Activated CD8-positive, alpha-beta memory T cell treated with anti-CD3 and anti-CD28 coated beads, Interleukin-2, amount 50 U/mL, for 24 hours (primary cell): ENCODE measurements at regions not wholly inside any gene's neighbourhood (a gene's known extent, or its start where the extent isn't known, plus 50 kb on each side); places are given as distances from the start of the nearest gene placed in this dataset.
"Not testable (repeated sequence)": the region's sequence is repeated elsewhere in the genome, so short reads cannot be mapped to it uniquely, and the experiment has no call there.

Experiments
- DNase-seq: peaks from one replicate; pipeline ENCODE4 v3.0.0-alpha.2; 2020; ENCODE audit errors: extremely low read depth

DNA sequence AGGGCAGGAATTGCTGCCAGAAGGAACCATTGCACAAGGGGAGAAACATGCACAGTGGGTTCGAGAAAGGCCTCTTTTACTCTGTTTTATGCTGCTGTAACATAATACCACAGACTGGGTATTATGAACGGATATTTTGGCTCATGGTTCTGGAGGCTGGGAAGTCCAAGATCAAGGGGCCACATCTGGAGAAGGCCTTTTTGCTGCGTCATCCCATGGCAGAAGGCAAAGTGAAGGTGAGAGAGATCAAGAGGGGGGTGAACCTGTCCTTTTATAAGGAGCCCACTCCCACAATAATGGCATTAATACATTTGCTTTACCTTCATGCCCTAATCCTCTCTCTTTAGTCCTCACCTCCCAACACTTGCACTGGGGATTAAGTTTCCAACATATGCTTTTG lies 136.9 kb upstream of the ALDH1B1 start:
- no peak for DNase-seq

GRCh38 chr9:38254756-38255155 lies 137.7 kb upstream of the ALDH1B1 start:
- no peak for DNase-seq

DNA sequence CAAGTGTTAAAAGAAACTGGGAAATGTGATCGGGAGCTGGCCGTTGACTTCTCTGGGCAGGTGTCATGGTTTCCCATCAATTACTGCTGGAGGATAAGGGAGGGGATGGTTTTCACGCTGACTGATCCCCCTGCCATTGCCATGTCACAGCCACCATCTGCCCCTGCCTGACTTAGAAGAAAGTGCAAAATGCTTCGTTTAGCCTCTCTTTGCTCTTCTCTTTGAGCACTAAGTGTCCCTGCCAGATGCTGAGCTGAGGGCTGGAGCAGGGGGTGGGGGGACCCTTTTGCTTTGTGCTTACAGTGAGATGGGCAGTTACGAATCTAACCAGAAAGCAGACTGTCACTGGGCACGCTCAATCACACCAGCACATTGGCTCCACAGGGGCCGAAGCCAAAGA lies 138.4 kb upstream of the ALDH1B1 start:
- DNase-seq = no peak

- DNase-seq = no peak
These were observed 139.3 kb upstream of the ALDH1B1 start for GRCh38 chr9:38253200-38253599.

DNA sequence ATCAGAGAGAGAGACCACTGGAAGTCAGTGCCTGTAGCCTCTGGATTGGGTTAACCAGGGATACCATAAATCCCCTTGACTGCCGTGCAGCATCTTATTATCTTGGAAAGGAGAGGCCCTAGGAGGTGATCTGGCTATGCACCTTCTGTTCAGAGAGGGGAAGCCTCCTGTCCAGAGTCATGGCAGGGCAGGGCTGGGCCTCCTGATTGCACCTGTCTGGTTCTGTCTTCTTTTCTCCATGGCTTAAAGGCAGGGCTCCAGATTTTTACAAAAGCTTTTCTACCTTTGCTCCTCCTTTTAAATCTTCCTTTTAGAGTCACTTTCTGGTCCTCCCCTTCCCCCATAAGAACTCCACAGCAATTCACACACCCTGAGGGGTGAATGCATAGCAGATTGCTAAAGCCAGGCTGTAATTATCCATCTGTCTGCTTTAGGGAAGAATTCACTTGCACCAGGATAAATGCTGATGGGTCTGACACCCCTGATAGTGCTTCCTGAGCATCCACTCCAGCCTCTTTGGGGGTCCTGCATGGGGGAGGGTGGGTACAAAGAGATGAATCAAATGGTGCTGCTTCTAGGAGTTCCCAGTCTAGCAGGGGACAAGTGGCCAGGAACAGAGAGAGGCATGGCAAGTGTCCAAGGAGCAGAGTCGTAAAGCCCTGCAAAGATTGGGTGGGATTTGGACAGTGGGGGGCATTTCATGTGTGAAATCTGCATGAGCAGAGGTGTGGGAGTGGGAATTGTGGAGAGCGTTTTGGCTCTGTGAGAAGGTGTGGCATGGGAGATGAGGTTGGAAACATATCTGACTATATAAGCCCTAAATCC lies 141.3 kb upstream of the ALDH1B1 start:
- DNase-seq = no peak

GRCh38 chr9:38250279-38251035 lies 142.0 kb upstream of the ALDH1B1 start:
- DNase-seq = no peak

- no peak for DNase-seq
These were observed 142.8 kb upstream of the ALDH1B1 start for GRCh38 chr9:38249587-38250210.

- DNase-seq = no peak
These were observed 143.5 kb upstream of the ALDH1B1 start for GRCh38 chr9:38249049-38249448.

GRCh38 chr9:38246833-38247232 lies 145.7 kb upstream of the ALDH1B1 start:
- DNase-seq = no peak

DNA sequence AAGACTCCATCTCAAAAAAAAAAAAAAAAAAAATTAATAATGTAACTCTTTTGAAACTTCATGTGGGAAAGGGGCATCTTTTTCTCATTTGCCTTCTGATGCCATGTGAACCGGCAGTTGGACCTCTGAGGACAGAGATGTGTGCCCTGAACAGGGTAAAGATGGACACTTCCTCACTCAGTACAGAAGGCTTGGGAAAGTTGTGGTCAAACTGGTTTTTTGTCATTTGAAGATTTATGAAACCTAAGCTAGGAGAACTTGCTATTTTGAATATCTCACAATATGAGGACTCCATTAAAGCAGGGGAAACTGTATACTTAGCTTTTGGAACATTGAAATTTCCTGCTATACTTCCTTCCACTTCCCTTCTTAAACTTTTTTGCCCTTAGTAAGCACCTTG lies 147.5 kb upstream of the ALDH1B1 start:
- no peak for DNase-seq

DNA sequence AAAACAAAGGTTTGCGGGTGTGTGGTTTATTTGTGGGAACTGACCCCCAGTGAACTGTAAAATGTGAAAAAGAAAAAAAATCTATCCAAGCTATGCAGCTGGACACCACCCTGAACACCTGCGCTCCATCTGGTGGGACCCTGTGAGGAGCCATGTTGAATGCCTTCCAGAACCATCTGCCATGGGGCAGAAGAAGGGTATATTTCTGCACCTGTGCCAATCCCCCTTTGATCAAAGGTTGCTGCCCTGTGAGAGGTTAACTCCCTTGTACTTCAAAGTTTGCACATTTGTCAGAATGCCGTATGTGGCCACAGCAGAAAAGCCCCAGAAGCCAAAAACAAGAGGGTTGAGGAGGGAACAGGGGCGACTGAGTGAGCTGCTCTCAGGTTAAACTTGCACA lies 148.5 kb upstream of the ALDH1B1 start:
- no peak for DNase-seq

DNA sequence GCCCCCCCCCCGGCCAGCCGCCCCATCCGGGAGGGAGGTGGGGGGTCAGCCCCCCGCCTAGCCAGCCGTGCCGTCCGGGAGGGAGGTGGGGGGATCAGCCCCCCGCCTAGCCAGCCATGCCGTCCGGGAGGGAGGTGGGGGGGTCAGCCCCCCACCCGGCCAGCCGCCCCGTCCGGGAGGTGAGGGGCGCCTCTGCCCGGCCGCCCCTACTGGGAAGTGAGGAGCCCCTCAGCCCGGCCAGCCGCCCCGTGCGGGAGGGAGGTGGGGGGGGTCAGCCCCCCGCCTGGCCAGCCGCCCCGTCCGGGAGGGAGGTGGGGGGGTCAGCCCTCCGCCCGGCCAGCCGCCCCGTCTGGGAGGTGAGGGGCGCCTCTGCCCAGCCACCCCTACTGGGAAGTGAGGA lies 150.4 kb upstream of the ALDH1B1 start:
- DNase-seq = not testable (repeated sequence)

- DNase-seq = no peak
These were observed 152.5 kb upstream of the ALDH1B1 start for GRCh38 chr9:38240051-38240450.

DNA sequence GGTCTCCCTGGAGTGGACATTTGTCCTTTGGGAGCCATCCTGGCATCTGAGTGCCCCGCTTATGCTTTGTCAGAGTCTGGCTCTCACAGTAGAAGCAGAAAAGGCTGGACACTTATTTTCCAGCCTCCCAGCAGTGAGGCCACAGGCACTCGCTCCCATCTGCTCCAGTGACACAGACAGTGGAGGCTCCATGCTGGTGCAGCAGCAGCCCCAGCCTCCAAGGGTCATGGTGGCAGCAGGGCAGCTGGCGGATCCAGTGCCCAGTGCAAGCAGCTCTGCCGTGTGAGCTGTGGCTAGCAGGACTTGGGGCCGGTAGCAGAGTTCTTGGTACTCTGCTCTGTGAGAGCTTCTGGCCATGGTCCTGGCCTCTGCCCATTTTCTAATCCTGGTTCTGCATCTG lies 157.3 kb upstream of the ALDH1B1 start:
- DNase-seq = no peak

DNA sequence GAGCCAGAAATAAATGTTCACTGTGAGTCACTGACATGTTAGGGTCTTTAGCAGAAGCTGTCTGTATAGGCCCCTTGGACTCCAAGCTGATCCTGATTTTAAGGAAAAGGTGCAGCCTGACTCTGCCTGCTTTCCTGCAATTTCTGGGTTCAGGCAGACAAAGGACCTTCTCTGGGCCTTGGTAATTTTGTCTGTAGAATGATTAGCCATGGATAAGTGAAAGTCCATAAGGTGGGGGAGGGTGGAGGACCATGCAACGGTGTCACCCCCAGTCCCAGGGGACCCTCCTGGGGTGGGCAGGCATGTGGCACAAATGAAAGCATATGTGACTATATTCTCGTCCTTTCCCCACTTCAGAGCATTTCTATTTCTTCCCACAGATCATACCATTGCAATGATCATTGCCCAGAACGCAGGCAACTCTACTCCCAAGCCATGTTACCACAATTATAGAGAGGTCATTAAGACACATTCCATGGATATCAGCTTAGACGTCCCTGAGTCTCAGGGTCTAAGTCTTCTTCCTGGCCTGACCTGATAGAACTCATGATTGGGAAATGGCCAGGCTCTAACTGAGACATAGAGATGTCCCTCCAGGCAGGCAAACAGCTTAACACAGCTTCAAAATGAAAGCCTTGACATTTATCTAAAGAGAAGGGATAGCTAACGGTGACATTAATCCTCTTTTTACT lies 157.9 kb upstream of the ALDH1B1 start:
- DNase-seq = no peak

DNA sequence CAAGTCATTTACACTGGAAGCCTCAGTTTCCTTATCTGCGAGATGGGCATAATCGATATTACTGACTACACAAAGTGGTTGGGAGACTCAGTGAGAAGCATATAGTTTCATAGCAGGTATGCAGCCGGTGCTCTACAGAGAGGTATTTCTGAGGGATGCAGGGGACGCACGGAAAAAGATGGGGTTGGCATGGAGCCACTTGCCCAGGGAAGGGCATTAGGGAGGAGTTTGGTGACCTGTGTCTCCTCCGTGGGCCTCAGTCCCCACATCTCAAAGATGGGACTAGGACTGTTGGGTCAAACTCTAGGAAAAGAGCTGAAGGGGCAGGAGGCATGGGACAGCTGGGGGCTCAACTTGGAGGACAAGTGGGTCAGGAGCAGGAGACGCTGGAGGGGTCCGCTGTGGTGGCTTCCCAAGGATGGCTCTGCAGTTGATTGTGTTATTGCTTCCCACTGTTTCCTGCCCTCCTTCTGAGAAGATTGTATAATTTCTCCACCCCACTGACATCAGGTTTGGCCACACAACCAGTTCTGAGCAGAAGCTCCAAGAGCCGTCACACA lies 158.6 kb upstream of the ALDH1B1 start:
- no peak for DNase-seq

DNA sequence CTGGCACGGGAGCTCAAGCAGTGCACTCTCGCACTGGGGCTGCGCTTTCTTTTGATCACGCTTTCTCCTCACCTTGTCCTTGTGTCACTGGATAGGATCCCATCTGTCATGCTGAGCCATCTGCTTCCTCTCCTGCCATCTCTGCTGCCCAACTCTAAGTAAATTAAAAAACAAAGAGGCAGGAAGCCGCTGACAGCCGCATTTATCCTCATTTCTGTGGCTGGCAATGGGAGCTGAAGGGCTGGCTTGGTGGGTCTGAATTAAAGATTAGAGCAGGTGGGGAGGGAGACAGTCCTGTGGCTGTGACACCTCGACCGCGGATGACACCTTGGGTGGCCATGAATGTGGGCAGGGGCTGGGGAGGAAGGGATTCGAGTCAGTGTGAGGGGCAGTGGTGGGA lies 159.2 kb upstream of the ALDH1B1 start:
- no peak for DNase-seq

DNA sequence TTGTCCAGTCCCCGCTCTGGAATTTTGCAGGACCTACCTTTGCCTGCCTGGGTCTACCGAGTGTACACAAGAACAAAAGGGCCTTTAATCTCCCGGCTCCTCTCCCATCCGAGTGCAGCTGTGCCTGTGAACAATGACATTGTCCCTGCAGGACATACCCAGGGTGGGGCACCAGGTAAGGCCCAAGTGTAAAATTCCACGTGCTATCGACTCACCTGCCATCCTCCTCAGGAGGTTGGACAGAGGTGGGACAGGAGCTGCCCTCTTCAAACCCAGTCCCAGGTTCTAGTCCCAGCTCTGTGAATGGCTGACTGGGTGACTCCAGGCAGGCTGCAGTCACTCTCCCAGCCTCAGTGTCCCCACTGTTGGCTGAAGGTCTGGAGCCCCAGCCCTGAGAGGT lies 159.6 kb upstream of the ALDH1B1 start:
- DNase-seq = no peak

GRCh38 chr9:38229504-38230155 lies 160.6 kb upstream of the SHB start:
- no peak for DNase-seq

- DNase-seq = no peak
These were observed 160.1 kb upstream of the SHB start for GRCh38 chr9:38229104-38229500.

- DNase-seq = no peak
These were observed 159.5 kb upstream of the SHB start for GRCh38 chr9:38228331-38229103.
